AG04450 (cell line): ENCODE measurements at regions not wholly inside any gene's neighbourhood (a gene's known extent, or its start where the extent isn't known, plus 50 kb on each side); places are given as distances from the start of the nearest gene placed in this dataset.

Experiments
- CTCF ChIA-PET: fragments of 300-600, 350-600 bp; formaldehyde crosslinking; extraction: SDS; loops from one replicate; lab custom pipeline; 2022; ENCODE audit warnings: antibody characterized with exemption, inconsistent platforms; lab: Charles Lee
- POLR2A ChIA-PET: fragments of 350-600 bp; formaldehyde crosslinking; extraction: SDS; loops from one replicate; lab custom pipeline; 2021; ENCODE audit warnings: antibody characterized with exemption, inconsistent platforms; lab: Yijun Ruan, JAX
- DNase-seq: peaks from one replicate; pipeline ENCODE4 v3.0.0-alpha.2; 2011; ENCODE audit warnings: low read depth, low spot score
- H3K27ac ChIP-seq: one replicate; pipeline ENCODE4 v1.5.1; 2012; ENCODE audit warnings: low read depth, low read length, control low read depth
- H3K27me3 ChIP-seq: one replicate; pipeline ENCODE4 v1.6.0; 2012; ENCODE audit warnings: low read length; ENCODE audit not compliant: control insufficient read depth, insufficient read depth
- H3K4me3 ChIP-seq: 2 replicates; pipeline ENCODE4 v1.5.1; 2011; ENCODE audit warnings: mild to moderate bottlenecking, low read depth, low read length, control low read depth
- H3K9me3 ChIP-seq: 2 replicates; pipeline ENCODE4 v1.5.1; 2012; ENCODE audit warnings: low read length; ENCODE audit not compliant: control insufficient read depth, insufficient read depth
- CTCF ChIP-seq: IDR thresholded peaks from 2 replicates; pipeline ENCODE4 v1.5.1; 2011; ENCODE audit warnings: low read depth, low read length, control low read depth, inconsistent platforms

- H3K9me3 ChIP-seq = peaks cover 4% of the 10 kb centered on the region; the same call in 1 of the 2 replicates
- CTCF ChIA-PET = interaction anchor here (0.6 kb wide), 1 partner anchor 384 kb away, joined by 7 read pairs; no protein-coding TSS in a partner anchor
- no peak overlapping the region for H3K27ac ChIP-seq
- no peak overlapping the region for H3K4me3 ChIP-seq
- POLR2A ChIA-PET = no interaction called here
- no peaks in the 10 kb centered on the region for H3K27me3 ChIP-seq
- no peak for DNase-seq
- TF ChIP-seq CTCF = no peak
Observed at GRCh38 chr21:35414507-35415139, 365.5 kb upstream of the RUNX1 start.

- Histone ChIP-seq H3K9me3 (peaks cover 4% of the 10 kb centered on the region; the same call in 1 of the 2 replicates), H3K4me3 (no peak overlapping the region), H3K27me3 (no peaks in the 10 kb centered on the region), H3K27ac (no peak overlapping the region)
- DNase-seq = no peak
- POLR2A ChIA-PET = no interaction called here
- CTCF ChIA-PET = interaction anchor here (0.6 kb wide), 1 partner anchor 384 kb away, joined by 7 read pairs; no protein-coding TSS in a partner anchor
- no peak for TF ChIP-seq CTCF
Observed at GRCh38 chr21:35414056-35414455, 365.0 kb upstream of the RUNX1 start.

GRCh38 chr21:35412231-35412630, 363.1 kb upstream of the RUNX1 start:
- Histone ChIP-seq H3K4me3 (no peak overlapping the region), H3K27ac (no peak overlapping the region), H3K9me3 (peaks cover 4% of the 10 kb centered on the region; the same call in 1 of the 2 replicates), H3K27me3 (no peaks in the 10 kb centered on the region)
- CTCF ChIA-PET = no interaction called here
- no peak for TF ChIP-seq CTCF
- POLR2A ChIA-PET = interaction anchor here (0.6 kb wide), 1 partner anchor 56 kb away, joined by 3 read pairs; no protein-coding TSS in a partner anchor
- no peak for DNase-seq

- ChIA-PET CTCF (no interaction called here), POLR2A (no interaction called here)
- Histone ChIP-seq H3K27ac (no peak overlapping the region), H3K9me3 (peaks cover 4% of the 10 kb centered on the region; the same call in 1 of the 2 replicates), H3K4me3 (no peak overlapping the region), H3K27me3 (no peaks in the 10 kb centered on the region)
- no peak for DNase-seq
- no peak for TF ChIP-seq CTCF
Observed at GRCh38 chr21:35411434-35411833, 362.3 kb upstream of the RUNX1 start.

GRCh38 chr21:35410656-35411055, 361.6 kb upstream of the RUNX1 start:
- H3K4me3 ChIP-seq = no peak overlapping the region
- no peak for DNase-seq
- no peaks in the 10 kb centered on the region for H3K27me3 ChIP-seq
- ChIA-PET POLR2A (no interaction called here), CTCF (no interaction called here)
- peaks cover 4% of the 10 kb centered on the region; the same call in 1 of the 2 replicates for H3K9me3 ChIP-seq
- TF ChIP-seq CTCF = no peak
- no peak overlapping the region for H3K27ac ChIP-seq
